HEK293 (cell line): ENCODE measurements at regions not wholly inside any gene's neighbourhood (a gene's known extent, or its start where the extent isn't known, plus 50 kb on each side); places are given as distances from the start of the nearest gene placed in this dataset.

ENCODE experiments used
- CTCF ChIA-PET: fragments of 350-600 bp; formaldehyde crosslinking; extraction: SDS; loops from one replicate; lab custom pipeline; 2021; ENCODE audit warnings: antibody characterized with exemption; lab: Yijun Ruan, JAX
- POLR2A ChIA-PET: fragments of 300-600 bp; formaldehyde crosslinking; extraction: SDS; loops from one replicate; lab custom pipeline; 2020; ENCODE audit warnings: antibody characterized with exemption, inconsistent platforms; lab: Yijun Ruan, JAX
- H3K27ac ChIP-seq: fragments of 200-500 bp; sonication (Bioruptor generic); 2 replicates; pipeline ENCODE4 v1.5.1; 2014; ENCODE audit warnings: low read depth, low read length, control low read depth, inconsistent platforms; ENCODE audit errors: extremely low read depth
- H3K36me3 ChIP-seq, 2 experiments: fragments of 200-500 bp in 1 of 2; sonication (Bioruptor generic) in 1 of 2; 1 replicate in 1 of 2; 2 replicates in 1 of 2; pipeline ENCODE4 v1.5.1; 2014 to 2017; ENCODE audit warnings: inconsistent platforms in 2 of 2, low read length in 2 of 2; ENCODE audit not compliant: control insufficient read depth in 2 of 2, insufficient read depth in 1 of 2
- H3K4me1 ChIP-seq: fragments of 200-500 bp; sonication (Bioruptor generic); 2 replicates; pipeline ENCODE4 v1.5.1; 2014; ENCODE audit warnings: mild to moderate bottlenecking, low read length, inconsistent platforms; ENCODE audit not compliant: control insufficient read depth, insufficient read depth
- H3K4me3 ChIP-seq: 2 replicates; pipeline ENCODE4 v1.5.1; 2011; ENCODE audit warnings: low read depth, mild to moderate bottlenecking, control low read depth, low read length, moderate library complexity
- H3K9me3 ChIP-seq: fragments of 200-500 bp; sonication (Bioruptor generic); 2 replicates; pipeline ENCODE4 v1.5.1; 2014; ENCODE audit warnings: low read depth, low read length, inconsistent platforms; ENCODE audit not compliant: control insufficient read depth, insufficient read depth
- ELK4 ChIP-seq: IDR thresholded peaks from 2 replicates; pipeline ENCODE4 v1.6.1; 2011; ENCODE audit warnings: mild to moderate bottlenecking, low read depth, low read length, borderline replicate concordance
- KLF8 ChIP-seq: fragments of 450-650 bp; formaldehyde crosslinking; IDR thresholded peaks from 2 replicates; pipeline ENCODE4 v1.5.1; 2016; ENCODE audit warnings: missing biosample characterization, missing genetic modification characterization
- PRDM10 ChIP-seq: fragments of 450-650 bp; formaldehyde crosslinking; IDR thresholded peaks from 2 replicates; pipeline ENCODE4 v1.5.1; 2016; ENCODE audit warnings: missing biosample characterization, missing genetic modification characterization
- SP7 ChIP-seq: fragments of 450-650 bp; formaldehyde crosslinking; IDR thresholded peaks from 2 replicates; pipeline ENCODE4 v1.5.1; 2016; ENCODE audit warnings: missing biosample characterization, missing genetic modification characterization
- TSHZ1 ChIP-seq: fragments of 450-650 bp; formaldehyde crosslinking; IDR thresholded peaks from 2 replicates; pipeline ENCODE4 v1.5.1; 2016; ENCODE audit warnings: missing biosample characterization, missing genetic modification characterization, borderline replicate concordance
- ZBTB10 ChIP-seq: fragments of 450-650 bp; formaldehyde crosslinking; IDR thresholded peaks from 2 replicates; pipeline ENCODE4 v1.5.1; 2016; ENCODE audit warnings: missing biosample characterization, missing genetic modification characterization
- ZBTB44 ChIP-seq: fragments of 450-650 bp; IDR thresholded peaks from 2 replicates; pipeline ENCODE4 v1.5.1; 2018; ENCODE audit warnings: missing biosample characterization, mild to moderate bottlenecking, missing genetic modification characterization
- ZBTB7A ChIP-seq: fragments of 450-650 bp; formaldehyde crosslinking; IDR thresholded peaks from 2 replicates; pipeline ENCODE4 v1.5.1; 2016; ENCODE audit warnings: low read depth, missing biosample characterization, missing genetic modification characterization
- ZNF112 ChIP-seq: fragments of 450-650 bp; formaldehyde crosslinking; IDR thresholded peaks from 2 replicates; pipeline ENCODE4 v1.5.0; 2017; ENCODE audit warnings: missing biosample characterization, missing genetic modification characterization
- ZNF138 ChIP-seq: fragments of 450-650 bp; formaldehyde crosslinking; IDR thresholded peaks from 2 replicates; pipeline ENCODE4 v1.5.1; 2016; ENCODE audit warnings: missing biosample characterization, missing genetic modification characterization, borderline replicate concordance
- ZNF221 ChIP-seq: fragments of 450-650 bp; formaldehyde crosslinking; IDR thresholded peaks from 2 replicates; pipeline ENCODE4 v1.5.1; 2017; ENCODE audit warnings: missing biosample characterization, missing genetic modification characterization, borderline replicate concordance
- ZNF362 ChIP-seq: fragments of 450-650 bp; formaldehyde crosslinking; IDR thresholded peaks from 2 replicates; pipeline ENCODE4 v1.5.1; 2016; ENCODE audit warnings: missing biosample characterization, missing genetic modification characterization
- ZNF426 ChIP-seq: fragments of 450-650 bp; formaldehyde crosslinking; IDR thresholded peaks from 2 replicates; pipeline ENCODE4 v1.5.1; 2017; ENCODE audit warnings: missing biosample characterization, missing genetic modification characterization, mild to moderate bottlenecking, inconsistent platforms, moderate library complexity
- ZNF521 ChIP-seq: fragments of 450-650 bp; formaldehyde crosslinking; IDR thresholded peaks from 2 replicates; pipeline ENCODE4 v1.5.1; 2017; ENCODE audit warnings: missing biosample characterization, mild to moderate bottlenecking, missing genetic modification characterization
- ZNF548 ChIP-seq: fragments of 450-650 bp; formaldehyde crosslinking; IDR thresholded peaks from 2 replicates; pipeline ENCODE4 v1.5.1; 2016; ENCODE audit warnings: missing biosample characterization, missing genetic modification characterization
- ZNF549 ChIP-seq: fragments of 450-650 bp; IDR thresholded peaks from 2 replicates; pipeline ENCODE4 v1.5.1; 2018; ENCODE audit warnings: missing biosample characterization, missing genetic modification characterization, mild to moderate bottlenecking, inconsistent platforms, moderate library complexity
- ZNF555 ChIP-seq: fragments of 450-650 bp; formaldehyde crosslinking; conservative IDR thresholded peaks from 2 replicates; pipeline ENCODE4 v1.5.1; 2017; ENCODE audit warnings: missing biosample characterization, mild to moderate bottlenecking, missing genetic modification characterization, inconsistent platforms
- ZXDB ChIP-seq: fragments of 450-650 bp; formaldehyde crosslinking; IDR thresholded peaks from 2 replicates; pipeline ENCODE4 v1.5.1; 2016; ENCODE audit warnings: missing biosample characterization, missing genetic modification characterization

- TF ChIP-seq SP7 (tag by site-specific recombination): no peak
- no peak for TF ChIP-seq ZBTB7A (tag by site-specific recombination)
- TF ChIP-seq PRDM10 (tag by site-specific recombination): no peak
- no peak for TF ChIP-seq ZNF426
- TF ChIP-seq ZBTB44 (tag by site-specific recombination): 0 out of 2 replicates have a peak, but pooled peaks have one; percentile 20
- no peak for TF ChIP-seq ZNF548 (tag by site-specific recombination)
- ChIA-PET POLR2A (interaction anchor here (1.1 to 1.2 kb wide), 2 partner anchors 14 to 16 kb away, joined by 3 read pairs; no protein-coding TSS in a partner anchor), CTCF (interaction anchor here (2.1 kb wide), 1 partner anchor 62 kb away, joined by 13 read pairs; no protein-coding TSS in a partner anchor)
- no peaks in the 10 kb centered on the region for H3K36me3 ChIP-seq
- no peaks in the 10 kb centered on the region for H3K9me3 ChIP-seq
- no peaks in the 10 kb centered on the region for H3K4me1 ChIP-seq
- no peak overlapping the region for H3K27ac ChIP-seq
- H3K4me3 ChIP-seq: no peak overlapping the region
These were observed 98.9 kb upstream of the IPO9 start for GRCh38 chr1:201729973-201730608.

GRCh38 chr1:201730611-201731010, 98.3 kb upstream of the IPO9 start:
- Histone ChIP-seq H3K36me3 (no peaks in the 10 kb centered on the region), H3K9me3 (no peaks in the 10 kb centered on the region), H3K4me3 (no peak overlapping the region), H3K27ac (no peak overlapping the region), H3K4me1 (no peaks in the 10 kb centered on the region)
- POLR2A ChIA-PET: no interaction called here
- CTCF ChIA-PET: no interaction called here
- TF ChIP-seq ZNF112 (tag by site-specific recombination) (no peak), ZNF521 (tag by site-specific recombination) (no peak), ZNF221 (tag by site-specific recombination) (no peak), ZNF549 (tag by site-specific recombination) (no peak), KLF8 (tag by site-specific recombination) (no peak), ZNF555 (no peak), ZNF138 (tag by site-specific recombination) (no peak), ZXDB (tag by site-specific recombination) (no peak), TSHZ1 (tag by site-specific recombination) (no peak), ELK4 (no peak), ZNF362 (tag by site-specific recombination) (no peak), ZBTB10 (tag by site-specific recombination) (no peak)
